ENCODE measurements at regions not wholly inside any gene's neighbourhood (a gene's known extent, or its start where the extent isn't known, plus 50 kb on each side); places are given as distances from the start of the nearest gene placed in this dataset.

- Histone ChIP-seq H3K27me3 (no peaks in the 10 kb centered on the region), H3K36me3 (no peaks in the 10 kb centered on the region), H4K20me1 (no peaks in the 10 kb centered on the region), H3K4me3 (no peak overlapping the region), H3K9me3 (replicated peaks in 1 of 11) (no peaks in the 10 kb centered on the region), H3K4me2 (no peak overlapping the region), H3K4me1 (no peaks in the 10 kb centered on the region), H3K27ac (no peak overlapping the region), H3K9ac (no peak overlapping the region)
- TF ChIP-seq Cebpa-rat (IDR thresholded peaks at IDR 0.05), result no peak
These were observed 418.8 kb downstream of the SUCLG1 start for GRCh38 chr2:84040281-84040680.

- H3K27ac ChIP-seq, result no peak overlapping the region
- no peaks in the 10 kb centered on the region for H3K27me3 ChIP-seq
- no peaks in the 10 kb centered on the region for H3K4me1 ChIP-seq
- H3K4me2 ChIP-seq, result no peak overlapping the region
- H4K20me1 ChIP-seq, result no peaks in the 10 kb centered on the region
- TF ChIP-seq Cebpa-rat (IDR thresholded peaks at IDR 0.05), result no peak
- H3K9ac ChIP-seq, result no peak overlapping the region
- H3K4me3 ChIP-seq, result no peak overlapping the region
- no peaks in the 10 kb centered on the region for H3K36me3 ChIP-seq
- no peaks in the 10 kb centered on the region for H3K9me3 ChIP-seq (replicated peaks in 1 of 11)
These were observed 420.2 kb downstream of the SUCLG1 start for GRCh38 chr2:84038866-84039265.

GRCh38 chr2:84033347-84033974, 425.6 kb downstream of the SUCLG1 start:
- Histone ChIP-seq H3K27ac (no peak overlapping the region), H3K9ac (no peak overlapping the region), H3K4me1 (peaks cover 0 to 8% (median 6%) of the 10 kb centered on the region in 10 experiments; a peak in 9 of 20 replicates), H3K27me3 (no peaks in the 10 kb centered on the region), H3K4me3 (no peak overlapping the region), H3K4me2 (peak overlapping the region in 6 of 11 experiments; percentile 14 to 47 (median 24); a peak in 6 of 22 replicates), H4K20me1 (no peaks in the 10 kb centered on the region), H3K9me3 (replicated peaks in 1 of 11) (no peaks in the 10 kb centered on the region), H3K36me3 (no peaks in the 10 kb centered on the region)
- no peak for TF ChIP-seq Cebpa-rat (IDR thresholded peaks at IDR 0.05)

GRCh38 chr2:84031312-84032050, 427.6 kb downstream of the SUCLG1 start:
- no peak overlapping the region for H3K4me3 ChIP-seq
- H3K27me3 ChIP-seq, result no peaks in the 10 kb centered on the region
- H4K20me1 ChIP-seq, result no peaks in the 10 kb centered on the region
- peaks cover 0 to 10% (median 8%) of the 10 kb centered on the region in 10 experiments; a peak in 9 of 20 replicates for H3K4me1 ChIP-seq
- no peaks in the 10 kb centered on the region for H3K36me3 ChIP-seq
- TF ChIP-seq Cebpa-rat (IDR thresholded peaks at IDR 0.05), result no peak
- no peak overlapping the region for H3K27ac ChIP-seq
- H3K4me2 ChIP-seq, result no peak overlapping the region
- no peak overlapping the region for H3K9ac ChIP-seq
- H3K9me3 ChIP-seq (replicated peaks in 1 of 11), result no peaks in the 10 kb centered on the region

GRCh38 chr2:84029903-84030575, 429.0 kb downstream of the SUCLG1 start:
- Histone ChIP-seq H3K4me1 (peaks cover 0 to 10% (median 8%) of the 10 kb centered on the region in 10 experiments; a peak in 9 of 20 replicates), H3K9me3 (replicated peaks in 1 of 11) (no peaks in the 10 kb centered on the region), H3K4me3 (no peak overlapping the region), H3K4me2 (no peak overlapping the region), H3K36me3 (no peaks in the 10 kb centered on the region), H3K27ac (no peak overlapping the region), H3K27me3 (no peaks in the 10 kb centered on the region), H3K9ac (no peak overlapping the region), H4K20me1 (no peaks in the 10 kb centered on the region)
- TF ChIP-seq Cebpa-rat (IDR thresholded peaks at IDR 0.05), result no peak

- no peaks in the 10 kb centered on the region for H3K9me3 ChIP-seq (replicated peaks in 1 of 11)
- no peak overlapping the region for H3K9ac ChIP-seq
- H3K4me2 ChIP-seq, result no peak overlapping the region
- TF ChIP-seq Cebpa-rat (IDR thresholded peaks at IDR 0.05), result no peak
- H3K27ac ChIP-seq, result no peak overlapping the region
- H4K20me1 ChIP-seq, result no peaks in the 10 kb centered on the region
- H3K27me3 ChIP-seq, result no peaks in the 10 kb centered on the region
- no peak overlapping the region for H3K4me3 ChIP-seq
- H3K36me3 ChIP-seq, result no peaks in the 10 kb centered on the region
- H3K4me1 ChIP-seq, result peaks cover 0 to 10% (median 8%) of the 10 kb centered on the region in 10 experiments; a peak in 9 of 20 replicates
These were observed 432.3 kb downstream of the SUCLG1 start for GRCh38 chr2:84026818-84027217.

- Histone ChIP-seq H3K27me3 (no peaks in the 10 kb centered on the region), H3K9ac (no peak overlapping the region), H3K4me1 (no peaks in the 10 kb centered on the region), H3K4me2 (no peak overlapping the region), H3K9me3 (replicated peaks in 1 of 11) (no peaks in the 10 kb centered on the region), H3K36me3 (no peaks in the 10 kb centered on the region), H4K20me1 (no peaks in the 10 kb centered on the region), H3K27ac (no peak overlapping the region), H3K4me3 (no peak overlapping the region)
- no peak for TF ChIP-seq Cebpa-rat (IDR thresholded peaks at IDR 0.05)
These were observed 436.2 kb downstream of the SUCLG1 start for GRCh38 chr2:84022810-84023431.

- Histone ChIP-seq H3K4me2 (no peak overlapping the region), H3K9me3 (replicated peaks in 1 of 11) (peaks cover 0 to 7% (median 0%) of the 10 kb centered on the region in 11 experiments; a peak in 3 of 22 replicates), H3K4me1 (no peaks in the 10 kb centered on the region), H4K20me1 (no peaks in the 10 kb centered on the region), H3K4me3 (no peak overlapping the region), H3K27ac (no peak overlapping the region), H3K9ac (no peak overlapping the region), H3K36me3 (no peaks in the 10 kb centered on the region), H3K27me3 (no peaks in the 10 kb centered on the region)
- no peak for TF ChIP-seq Cebpa-rat (IDR thresholded peaks at IDR 0.05)
These were observed 442.1 kb downstream of the SUCLG1 start for GRCh38 chr2:84017010-84017409.

GRCh38 chr2:84016183-84016582, 442.9 kb downstream of the SUCLG1 start:
- Histone ChIP-seq H3K4me3 (no peak overlapping the region), H3K4me2 (no peak overlapping the region), H4K20me1 (no peaks in the 10 kb centered on the region), H3K27me3 (no peaks in the 10 kb centered on the region), H3K27ac (no peak overlapping the region), H3K36me3 (no peaks in the 10 kb centered on the region), H3K9ac (no peak overlapping the region), H3K9me3 (replicated peaks in 1 of 11) (peaks cover 0 to 7% (median 0%) of the 10 kb centered on the region in 11 experiments; a peak in 3 of 22 replicates), H3K4me1 (no peaks in the 10 kb centered on the region)
- TF ChIP-seq Cebpa-rat (IDR thresholded peaks at IDR 0.05), result no peak
